ENCODE measurements at regions not wholly inside any gene's neighbourhood (a gene's known extent, or its start where the extent isn't known, plus 50 kb on each side); places are given as distances from the start of the nearest gene placed in this dataset.

DNA sequence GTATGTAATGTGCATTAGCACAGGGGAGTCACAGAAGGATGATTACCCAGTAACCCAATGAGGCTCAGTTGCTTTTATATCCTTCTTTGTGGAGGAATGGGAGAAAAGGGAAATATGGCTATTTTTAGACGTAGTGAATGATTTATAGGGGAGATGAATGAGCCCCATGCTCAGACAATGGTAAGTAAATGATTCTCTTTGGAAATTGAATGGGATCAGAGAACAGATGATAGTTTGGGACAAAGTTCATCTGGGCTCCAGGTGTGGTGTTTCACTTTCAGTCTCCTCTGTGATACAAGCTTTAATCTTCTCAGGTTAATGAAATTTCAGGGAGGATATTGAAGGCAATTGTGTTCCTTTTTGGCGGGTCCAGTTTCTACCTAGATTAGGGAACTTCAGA lies 63.0 kb upstream of the MPP7 start (continued):
- TF ChIP-seq HDAC2 (IDR thresholded peaks at IDR 0.05; ENCODE audit: borderline replicate concordance in 1 of 2, low read depth in 2 of 2, low read length in 2 of 2) = no peak
- TF ChIP-seq CHD2 (IDR thresholded peaks at IDR 0.05; ENCODE audit: low read length) = no peak
- no peak for TF ChIP-seq ASH2L (IDR thresholded peaks at IDR 0.05; ENCODE audit: low read length)
- TF ChIP-seq RAD21 (IDR thresholded peaks at IDR 0.05 in 1 of 2, conservative IDR thresholded peaks at IDR 0.05 in 1 of 2; ENCODE audit: low read depth in 2 of 2, low read length in 2 of 2) = no peak

Measured in H1 (cell line).